ENCODE measurements at regions not wholly inside any gene's neighbourhood (a gene's known extent, or its start where the extent isn't known, plus 50 kb on each side); places are given as distances from the start of the nearest gene placed in this dataset.

- no peaks in the 10 kb centered on the region for H4K20me1 ChIP-seq (ENCODE audit: insufficient read depth, low read length)
- H3K9ac ChIP-seq (ENCODE audit: insufficient read depth, low read depth, low read length) = no peak overlapping the region
- FAIRE-seq = no peak
- H3K4me2 ChIP-seq (ENCODE audit: low read depth, low read length) = no peak overlapping the region
- POLR2A ChIA-PET = no interaction called here
- no peak for DNase-seq (ENCODE audit: low spot score)
- H3K36me3 ChIP-seq (replicated peaks in 1 of 2; ENCODE audit: control insufficient read depth in 1 of 2, insufficient read depth in 2 of 2, low read length in 2 of 2) = no peaks in the 10 kb centered on the region
- intact Hi-C loops (cut with micrococcal nuclease; ENCODE audit: unreplicated experiment) = no loop called here
- CTCF ChIA-PET (ENCODE audit: low intra/inter-chr PET ratio, low total read pairs) = no interaction called here
- no peak overlapping the region for H3K27ac ChIP-seq (ENCODE audit: extremely low read length, insufficient read depth, low read length)
- H2AFZ ChIP-seq (ENCODE audit: low read length) = no peak overlapping the region
- no peaks in the 10 kb centered on the region for H3K4me1 ChIP-seq (ENCODE audit: insufficient read depth, low read length)
- no peaks in the 10 kb centered on the region for H3K27me3 ChIP-seq (ENCODE audit: control insufficient read depth in 1 of 2, insufficient read depth in 2 of 2, low read length in 2 of 2)
- no peak overlapping the region for H3K4me3 ChIP-seq (replicated peaks in 1 of 3; ENCODE audit: insufficient read depth in 1 of 3, low read depth in 2 of 3, low read length in 3 of 3)
- no peak for ATAC-seq
- H3K79me2 ChIP-seq (ENCODE audit: insufficient read depth, low read length) = no peaks in the 10 kb centered on the region
- in situ Hi-C loops (cut with HindIII; ENCODE audit: extremely low pct_ligation_motif_present, low pct_unique_long_range_greater_than_20kb) = no loop called here
- TF ChIP-seq ZMYM3 (CRISPR knock-in tag; IDR thresholded peaks at IDR 0.05) = no peak
- TF ChIP-seq ZNF335 (CRISPR knock-in tag; IDR thresholded peaks at IDR 0.05) = no peak
- no peak for TF ChIP-seq HOMEZ (CRISPR knock-in tag; IDR thresholded peaks at IDR 0.05; ENCODE audit: low read depth)
- no peak for TF ChIP-seq ARID5B (CRISPR knock-in tag; IDR thresholded peaks at IDR 0.05)
- TF ChIP-seq ZNF333 (CRISPR knock-in tag; IDR thresholded peaks at IDR 0.05; ENCODE audit: borderline replicate concordance) = no peak
- no peak for TF ChIP-seq SP140L (CRISPR knock-in tag; IDR thresholded peaks at IDR 0.05; ENCODE audit: borderline replicate concordance)
- TF ChIP-seq TFE3 (CRISPR knock-in tag; IDR thresholded peaks at IDR 0.05) = no peak
- TF ChIP-seq ZFX (CRISPR knock-in tag; IDR thresholded peaks at IDR 0.05; ENCODE audit: low read depth) = no peak
- no peak for TF ChIP-seq MXD3 (CRISPR knock-in tag; IDR thresholded peaks at IDR 0.05)
- no peak for TF ChIP-seq RFX3 (CRISPR knock-in tag; IDR thresholded peaks at IDR 0.05)
- no peak for TF ChIP-seq KMT2A (CRISPR knock-in tag; IDR thresholded peaks at IDR 0.05)
- TF ChIP-seq FOXA1 (IDR thresholded peaks at IDR 0.05) = no peak
- no peak for TF ChIP-seq FOXA1 (CRISPR knock-in tag; IDR thresholded peaks at IDR 0.05)
- no peak for TF ChIP-seq NKX3-1 (CRISPR knock-in tag; IDR thresholded peaks at IDR 0.05)
- no peak for TF ChIP-seq SAFB2 (CRISPR knock-in tag; IDR thresholded peaks at IDR 0.05; ENCODE audit: borderline replicate concordance, low read depth)
- WGBS (ENCODE audit: low lambda C conversion rate) = 68% methylated on average over 8 of the region's 8 CpGs
- no TSS peak for BruUV-seq (replicated peaks)
- H3K9me3 ChIP-seq (ENCODE audit: low read length) = peaks cover 92% of the 10 kb centered on the region
Measured at GRCh38 chr21:40923407-40923806, 76.4 kb upstream of the DSCAM start.

Data from HepG2 (cell line).